SK-N-SH treated with all-trans-retinoic acid at 6 μM for 48 hours (cell line): ENCODE measurements at regions not wholly inside any gene's neighbourhood (a gene's known extent, or its start where the extent isn't known, plus 50 kb on each side); places are given as distances from the start of the nearest gene placed in this dataset.

Source experiments
- ATAC-seq: fragments of 200-7000 bp; cut with Tn5 transposase; 3 replicates; pipeline ENCODE4 v1.9.1; 2020; ENCODE audit warnings: mild to moderate bottlenecking, moderate library complexity
- CREB5 ChIP-seq: fragments of 250-450 bp; sonication (Bioruptor Pico); IDR thresholded peaks from 2 replicates; pipeline ENCODE4 v1.5.1; 2020; ENCODE audit warnings: low read depth, mild to moderate bottlenecking, moderate library complexity
- CSDC2 ChIP-seq: fragments of 250-450 bp; sonication (Bioruptor Pico); IDR thresholded peaks from 2 replicates; pipeline ENCODE4 v1.5.0; 2020; ENCODE audit warnings: mild to moderate bottlenecking, moderate library complexity
- CSRNP3 ChIP-seq: fragments of 250-450 bp; sonication (Bioruptor Pico); IDR thresholded peaks from 2 replicates; pipeline ENCODE4 v1.5.1; 2021; ENCODE audit warnings: mild to moderate bottlenecking, moderate library complexity
- ESRRG ChIP-seq: fragments of 250-450 bp; sonication (Bioruptor Pico); IDR thresholded peaks from 2 replicates; pipeline ENCODE4 v1.6.1; 2021; ENCODE audit warnings: mild to moderate bottlenecking
- GLIS3 ChIP-seq: fragments of 250-450 bp; sonication (Bioruptor Pico); IDR thresholded peaks from 2 replicates; pipeline ENCODE4 v1.5.0; 2020; ENCODE audit warnings: mild to moderate bottlenecking, moderate library complexity
- ISL1 ChIP-seq: fragments of 250-450 bp; sonication (Bioruptor Pico); IDR thresholded peaks from 2 replicates; pipeline ENCODE4 v2.1.2; 2022; ENCODE audit warnings: mild to moderate bottlenecking, moderate library complexity
- POU6F1 ChIP-seq: fragments of 250-450 bp; sonication (Bioruptor Pico); IDR thresholded peaks from 2 replicates; pipeline ENCODE4 v1.8.0; 2021; ENCODE audit warnings: low read depth, mild to moderate bottlenecking, moderate library complexity, borderline replicate concordance
- PPARA ChIP-seq: fragments of 250-450 bp; sonication (Bioruptor Pico); IDR thresholded peaks from 2 replicates; pipeline ENCODE4 v1.5.0; 2020; ENCODE audit warnings: mild to moderate bottlenecking, borderline replicate concordance
- SNAI2 ChIP-seq: fragments of 250-450 bp; sonication (Bioruptor Pico); IDR thresholded peaks from 2 replicates; pipeline ENCODE4 v1.5.0; 2020; ENCODE audit warnings: mild to moderate bottlenecking, moderate library complexity
- TCF4 ChIP-seq: fragments of 250-450 bp; sonication (Bioruptor Pico); IDR thresholded peaks from 2 replicates; pipeline ENCODE4 v1.8.0; 2021; ENCODE audit warnings: mild to moderate bottlenecking, moderate library complexity, borderline replicate concordance
- TOX ChIP-seq: fragments of 250-450 bp; sonication (Bioruptor Pico); IDR thresholded peaks from 2 replicates; pipeline ENCODE4 v1.8.0; 2021; ENCODE audit warnings: mild to moderate bottlenecking, moderate library complexity, borderline replicate concordance
- TSHZ2 ChIP-seq: fragments of 250-450 bp; sonication (Bioruptor Pico); IDR thresholded peaks from 2 replicates; pipeline ENCODE4 v1.5.0; 2020; ENCODE audit warnings: mild to moderate bottlenecking, moderate library complexity
- ZC3H10 ChIP-seq: fragments of 250-450 bp; sonication (Bioruptor Pico); IDR thresholded peaks from 2 replicates; pipeline ENCODE4 v1.5.1; 2021; ENCODE audit warnings: mild to moderate bottlenecking, moderate library complexity
- ZFP3 ChIP-seq: fragments of 250-450 bp; sonication (Bioruptor Pico); IDR thresholded peaks from 2 replicates; pipeline ENCODE4 v1.5.0; 2020; ENCODE audit warnings: mild to moderate bottlenecking, moderate library complexity
- ZNF565 ChIP-seq: fragments of 450-650 bp; formaldehyde crosslinking; conservative IDR thresholded peaks from 2 replicates; pipeline ENCODE4 v1.5.0; 2020; ENCODE audit warnings: low read depth, mild to moderate bottlenecking, moderate library complexity
- ZNF8 ChIP-seq: fragments of 450-650 bp; formaldehyde crosslinking; IDR thresholded peaks from 2 replicates; pipeline ENCODE4 v1.5.0; 2020; ENCODE audit warnings: mild to moderate bottlenecking, moderate library complexity

GRCh38 chr2:180577567-180577966, 402.8 kb upstream of the UBE2E3 start:
- TF ChIP-seq ZFP3 (CRISPR knock-in tag): no peak
- no peak for TF ChIP-seq ISL1 (CRISPR knock-in tag)
- TF ChIP-seq ZC3H10: no peak
- no peak for TF ChIP-seq TSHZ2 (CRISPR knock-in tag)
- TF ChIP-seq POU6F1 (CRISPR knock-in tag): no peak
- TF ChIP-seq GLIS3: no peak
- no peak for TF ChIP-seq CSDC2 (CRISPR knock-in tag)
- no peak for TF ChIP-seq SNAI2 (CRISPR knock-in tag)
- no peak for TF ChIP-seq ZNF565 (CRISPR knock-in tag)
- TF ChIP-seq TCF4 (CRISPR knock-in tag): no peak
- TF ChIP-seq PPARA: no peak
- no peak for TF ChIP-seq ZNF8 (CRISPR knock-in tag)
- ATAC-seq: no peak

- no peak for ATAC-seq
- TF ChIP-seq POU6F1 (CRISPR knock-in tag) (no peak), ISL1 (CRISPR knock-in tag) (0 out of 2 replicates have a peak, but pooled peaks have one; percentile 17)
These were observed 406.5 kb upstream of the UBE2E3 start for GRCh38 chr2:180573951-180574350.

GRCh38 chr2:180572346-180572745, 408.1 kb upstream of the UBE2E3 start:
- TF ChIP-seq TCF4 (CRISPR knock-in tag) (no peak), ISL1 (CRISPR knock-in tag) (no peak), PPARA (no peak), SNAI2 (CRISPR knock-in tag) (no peak), ZNF565 (CRISPR knock-in tag) (no peak), CREB5 (CRISPR knock-in tag) (no peak), TOX (no peak), ESRRG (CRISPR knock-in tag) (no peak), POU6F1 (CRISPR knock-in tag) (no peak)
- ATAC-seq: no peak

- peak; percentile 90 for ATAC-seq
- TF ChIP-seq POU6F1 (CRISPR knock-in tag) (no peak), ZC3H10 (no peak), CREB5 (CRISPR knock-in tag) (no peak), ISL1 (CRISPR knock-in tag) (peak; percentile 51), TOX (peak; percentile 68; the same call in 1 of the 2 replicates), TCF4 (CRISPR knock-in tag) (no peak), ZFP3 (CRISPR knock-in tag) (no peak), CSRNP3 (CRISPR knock-in tag) (no peak), SNAI2 (CRISPR knock-in tag) (no peak)
- TF ChIP-seq, all 23 proteins: peak for 2
These were observed 408.8 kb upstream of the UBE2E3 start for GRCh38 chr2:180571559-180571958.
